ENCODE measurements at regions not wholly inside any gene's neighbourhood (a gene's known extent, or its start where the extent isn't known, plus 50 kb on each side); places are given as distances from the start of the nearest gene placed in this dataset.

DNA sequence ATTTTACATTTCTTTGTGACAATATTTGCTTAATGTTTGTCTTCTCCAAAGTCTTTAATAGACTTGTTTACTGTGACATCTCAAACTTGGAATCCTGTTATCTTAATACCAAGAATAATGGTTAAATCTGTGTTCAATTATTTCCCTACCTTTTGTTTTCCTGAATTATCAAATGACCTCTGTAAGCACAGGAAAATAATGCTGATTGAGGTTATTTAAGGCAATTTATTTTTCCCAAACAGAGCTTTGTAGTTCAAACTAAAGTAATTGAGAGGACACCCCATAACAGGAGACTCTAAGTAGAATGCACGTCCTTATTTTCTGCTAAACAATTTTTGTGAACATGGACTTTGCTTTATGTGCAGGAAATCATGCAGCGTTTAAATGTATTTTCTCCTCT, 195.0 kb downstream of the BTBD3 start:
- TF ChIP-seq ZFP3 (CRISPR knock-in tag; IDR thresholded peaks at IDR 0.05), result no peak
- no peak for TF ChIP-seq ZFP30 (CRISPR knock-in tag; IDR thresholded peaks at IDR 0.05)
- TF ChIP-seq, protein P1, sequence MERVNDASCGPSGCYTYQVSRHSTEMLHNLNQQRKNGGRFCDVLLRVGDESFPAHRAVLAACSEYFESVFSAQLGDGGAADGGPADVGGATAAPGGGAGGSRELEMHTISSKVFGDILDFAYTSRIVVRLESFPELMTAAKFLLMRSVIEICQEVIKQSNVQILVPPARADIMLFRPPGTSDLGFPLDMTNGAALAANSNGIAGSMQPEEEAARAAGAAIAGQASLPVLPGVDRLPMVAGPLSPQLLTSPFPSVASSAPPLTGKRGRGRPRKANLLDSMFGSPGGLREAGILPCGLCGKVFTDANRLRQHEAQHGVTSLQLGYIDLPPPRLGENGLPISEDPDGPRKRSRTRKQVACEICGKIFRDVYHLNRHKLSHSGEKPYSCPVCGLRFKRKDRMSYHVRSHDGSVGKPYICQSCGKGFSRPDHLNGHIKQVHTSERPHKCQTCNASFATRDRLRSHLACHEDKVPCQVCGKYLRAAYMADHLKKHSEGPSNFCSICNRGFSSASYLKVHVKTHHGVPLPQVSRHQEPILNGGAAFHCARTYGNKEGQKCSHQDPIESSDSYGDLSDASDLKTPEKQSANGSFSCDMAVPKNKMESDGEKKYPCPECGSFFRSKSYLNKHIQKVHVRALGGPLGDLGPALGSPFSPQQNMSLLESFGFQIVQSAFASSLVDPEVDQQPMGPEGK (CRISPR knock-in tag; IDR thresholded peaks at IDR 0.05; ENCODE audit: borderline replicate concordance), result no peak
- TF ChIP-seq, protein P2, sequence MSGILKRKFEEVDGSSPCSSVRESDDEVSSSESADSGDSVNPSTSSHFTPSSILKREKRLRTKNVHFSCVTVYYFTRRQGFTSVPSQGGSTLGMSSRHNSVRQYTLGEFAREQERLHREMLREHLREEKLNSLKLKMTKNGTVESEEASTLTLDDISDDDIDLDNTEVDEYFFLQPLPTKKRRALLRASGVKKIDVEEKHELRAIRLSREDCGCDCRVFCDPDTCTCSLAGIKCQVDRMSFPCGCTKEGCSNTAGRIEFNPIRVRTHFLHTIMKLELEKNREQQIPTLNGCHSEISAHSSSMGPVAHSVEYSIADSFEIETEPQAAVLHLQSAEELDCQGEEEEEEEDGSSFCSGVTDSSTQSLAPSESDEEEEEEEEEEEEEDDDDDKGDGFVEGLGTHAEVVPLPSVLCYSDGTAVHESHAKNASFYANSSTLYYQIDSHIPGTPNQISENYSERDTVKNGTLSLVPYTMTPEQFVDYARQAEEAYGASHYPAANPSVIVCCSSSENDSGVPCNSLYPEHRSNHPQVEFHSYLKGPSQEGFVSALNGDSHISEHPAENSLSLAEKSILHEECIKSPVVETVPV (CRISPR knock-in tag; IDR thresholded peaks at IDR 0.05), result no peak
- TF ChIP-seq ZC3H10 (CRISPR knock-in tag; IDR thresholded peaks at IDR 0.05), result no peak
- TF ChIP-seq RARB (CRISPR knock-in tag; IDR thresholded peaks at IDR 0.05), result no peak
- no peak for TF ChIP-seq PPARA (CRISPR knock-in tag; IDR thresholded peaks at IDR 0.05; ENCODE audit: borderline replicate concordance)
- no peak for TF ChIP-seq TOX (CRISPR knock-in tag; IDR thresholded peaks at IDR 0.05; ENCODE audit: borderline replicate concordance)
- no peak for TF ChIP-seq BACH2 (CRISPR knock-in tag; IDR thresholded peaks at IDR 0.05; ENCODE audit: borderline replicate concordance)
- no peak for TF ChIP-seq ARNTL (CRISPR knock-in tag; IDR thresholded peaks at IDR 0.05; ENCODE audit: borderline replicate concordance, low read depth)
- no peak for TF ChIP-seq CSDC2 (CRISPR knock-in tag; IDR thresholded peaks at IDR 0.05)
